ENCODE measurements at regions not wholly inside any gene's neighbourhood (a gene's known extent, or its start where the extent isn't known, plus 50 kb on each side); places are given as distances from the start of the nearest gene placed in this dataset.

GRCh38 chr5:164998142-164998541 is 1492.7 kb downstream of the MAT2B start:
- H3K27ac ChIP-seq (ENCODE audit: low read length), result no peak overlapping the region
- ATAC-seq (peak in 1 of 3 donors; percentile 57), DNase-seq (no peak)
- no peaks in the 10 kb centered on the region for H3K4me1 Mint-ChIP-seq
- H3K9me3 ChIP-seq (ENCODE audit: control insufficient read depth, insufficient read depth, low read length), result no peaks in the 10 kb centered on the region
- H3K4me1 ChIP-seq (ENCODE audit: control insufficient read depth, insufficient read depth, low read length), result no peaks in the 10 kb centered on the region
- peaks cover 11 to 16% of the 10 kb centered on the region in 2 donors for H3K9me3 Mint-ChIP-seq
- no peak overlapping the region for H3K4me3 ChIP-seq (ENCODE audit: low read length)
- intact Hi-C loops (cut with micrococcal nuclease), result no loop called here
- TF ChIP-seq CTCF (IDR thresholded peaks at IDR 0.05), result no peak
- no peaks in the 10 kb centered on the region for H3K27me3 ChIP-seq (ENCODE audit: control insufficient read depth, insufficient read depth, low read length)
- no peaks in the 10 kb centered on the region for H3K36me3 Mint-ChIP-seq
- H3K27ac Mint-ChIP-seq, result no peak overlapping the region
- H3K4me3 Mint-ChIP-seq, result no peak overlapping the region
- no peaks in the 10 kb centered on the region for H3K36me3 ChIP-seq (ENCODE audit: control insufficient read depth, insufficient read depth, low read length)
- H3K27me3 Mint-ChIP-seq (ENCODE audit: low read depth in 2 of 2), result no peaks in the 10 kb centered on the region

- intact Hi-C loops (cut with micrococcal nuclease), result no loop called here
- H3K4me3 ChIP-seq (ENCODE audit: low read length), result no peak overlapping the region
- Mint-ChIP-seq H3K4me3 (no peak overlapping the region), H3K4me1 (no peaks in the 10 kb centered on the region), H3K27me3 (ENCODE audit: low read depth in 2 of 2) (no peaks in the 10 kb centered on the region), H3K27ac (no peak overlapping the region), H3K36me3 (no peaks in the 10 kb centered on the region), H3K9me3 (peaks cover 7 to 12% of the 10 kb centered on the region in 2 donors)
- 90% methylated on average over 7 of the region's 7 CpGs for WGBS (ENCODE audit: insufficient coverage)
- no peaks in the 10 kb centered on the region for H3K4me1 ChIP-seq (ENCODE audit: control insufficient read depth, insufficient read depth, low read length)
- H3K9me3 ChIP-seq (ENCODE audit: control insufficient read depth, insufficient read depth, low read length), result no peaks in the 10 kb centered on the region
- no peak for TF ChIP-seq CTCF (IDR thresholded peaks at IDR 0.05)
- DNase-seq (no peak), ATAC-seq (no peak)
- no peaks in the 10 kb centered on the region for H3K36me3 ChIP-seq (ENCODE audit: control insufficient read depth, insufficient read depth, low read length)
- H3K27ac ChIP-seq (ENCODE audit: low read length), result no peak overlapping the region
- no peaks in the 10 kb centered on the region for H3K27me3 ChIP-seq (ENCODE audit: control insufficient read depth, insufficient read depth, low read length)
Measured at GRCh38 chr5:164998590-164998989, 1493.2 kb downstream of the MAT2B start.

GRCh38 chr5:165000479-165001190 is 1495.2 kb downstream of the MAT2B start:
- Histone ChIP-seq H3K36me3 (ENCODE audit: control insufficient read depth, insufficient read depth, low read length) (no peaks in the 10 kb centered on the region), H3K4me3 (ENCODE audit: low read length) (no peak overlapping the region), H3K27me3 (ENCODE audit: control insufficient read depth, insufficient read depth, low read length) (no peaks in the 10 kb centered on the region), H3K9me3 (ENCODE audit: control insufficient read depth, insufficient read depth, low read length) (no peaks in the 10 kb centered on the region), H3K4me1 (ENCODE audit: control insufficient read depth, insufficient read depth, low read length) (no peaks in the 10 kb centered on the region), H3K27ac (ENCODE audit: low read length) (no peak overlapping the region)
- intact Hi-C loops (cut with micrococcal nuclease), result no loop called here
- no peak for TF ChIP-seq CTCF (IDR thresholded peaks at IDR 0.05)
- Mint-ChIP-seq H3K4me3 (no peak overlapping the region), H3K27ac (no peak overlapping the region), H3K36me3 (no peaks in the 10 kb centered on the region), H3K9me3 (peaks cover 5 to 14% of the 10 kb centered on the region in 2 donors), H3K4me1 (no peaks in the 10 kb centered on the region), H3K27me3 (ENCODE audit: low read depth in 2 of 2) (no peaks in the 10 kb centered on the region)
- DNase-seq (no peak), ATAC-seq (no peak)
- 81% methylated on average over 4 of the region's 5 CpGs for WGBS (ENCODE audit: insufficient coverage)

- H3K27me3 Mint-ChIP-seq (ENCODE audit: low read depth in 2 of 2), result no peaks in the 10 kb centered on the region
- Histone ChIP-seq H3K27me3 (ENCODE audit: control insufficient read depth, insufficient read depth, low read length) (no peaks in the 10 kb centered on the region), H3K4me3 (ENCODE audit: low read length) (no peak overlapping the region), H3K4me1 (ENCODE audit: control insufficient read depth, insufficient read depth, low read length) (no peaks in the 10 kb centered on the region), H3K9me3 (ENCODE audit: control insufficient read depth, insufficient read depth, low read length) (no peaks in the 10 kb centered on the region), H3K36me3 (ENCODE audit: control insufficient read depth, insufficient read depth, low read length) (no peaks in the 10 kb centered on the region), H3K27ac (ENCODE audit: low read length) (no peak overlapping the region)
- DNase-seq (no peak), ATAC-seq (no peak)
- no peaks in the 10 kb centered on the region for H3K36me3 Mint-ChIP-seq
- no peak overlapping the region for H3K4me3 Mint-ChIP-seq
- intact Hi-C loops (cut with micrococcal nuclease), result no loop called here
- peaks cover 4 to 12% of the 10 kb centered on the region in 2 donors for H3K9me3 Mint-ChIP-seq
- no peak overlapping the region for H3K27ac Mint-ChIP-seq
- 83% methylated on average over 2 of the region's 3 CpGs for WGBS (ENCODE audit: insufficient coverage)
- no peak for TF ChIP-seq CTCF (IDR thresholded peaks at IDR 0.05)
- no peaks in the 10 kb centered on the region for H3K4me1 Mint-ChIP-seq
Measured at GRCh38 chr5:165003283-165003682, 1497.9 kb downstream of the MAT2B start.

All from natural killer cell (primary cell).